Gastroesophageal sphincter (tissue), 3 donors: ENCODE measurements at regions not wholly inside any gene's neighbourhood (a gene's known extent, or its start where the extent isn't known, plus 50 kb on each side); places are given as distances from the start of the nearest gene placed in this dataset.

Source experiments
- CTCF ChIP-seq, 4 experiments: fragments of 200-600 bp in 2 of 4; fragments of 450-650 bp in 2 of 4; sonication (generic) in 1 of 4; IDR thresholded peaks; one replicate each; pipeline ENCODE4 v1.5.1; 2017 to 2019; ENCODE audit warnings: antibody characterized with exemption in 4 of 4, mild to moderate bottlenecking in 2 of 4, moderate library complexity in 2 of 4
- EP300 ChIP-seq: sonication (generic); formaldehyde crosslinking; IDR thresholded peaks from one replicate; pipeline ENCODE4 v1.6.1; 2017; ENCODE audit warnings: antibody characterized with exemption, mild to moderate bottlenecking
- POLR2A ChIP-seq, 2 donors: fragments of 450-650 bp; IDR thresholded peaks; one replicate each; pipeline ENCODE4 v1.6.1; 2017; ENCODE audit warnings: antibody characterized with exemption in 2 of 2, mild to moderate bottlenecking in 2 of 2, moderate library complexity in 1 of 2
- POLR2AphosphoS5 ChIP-seq: sonication (generic); formaldehyde crosslinking; IDR thresholded peaks from one replicate; pipeline ENCODE4 v1.6.1; 2017; ENCODE audit warnings: antibody characterized with exemption

DNA sequence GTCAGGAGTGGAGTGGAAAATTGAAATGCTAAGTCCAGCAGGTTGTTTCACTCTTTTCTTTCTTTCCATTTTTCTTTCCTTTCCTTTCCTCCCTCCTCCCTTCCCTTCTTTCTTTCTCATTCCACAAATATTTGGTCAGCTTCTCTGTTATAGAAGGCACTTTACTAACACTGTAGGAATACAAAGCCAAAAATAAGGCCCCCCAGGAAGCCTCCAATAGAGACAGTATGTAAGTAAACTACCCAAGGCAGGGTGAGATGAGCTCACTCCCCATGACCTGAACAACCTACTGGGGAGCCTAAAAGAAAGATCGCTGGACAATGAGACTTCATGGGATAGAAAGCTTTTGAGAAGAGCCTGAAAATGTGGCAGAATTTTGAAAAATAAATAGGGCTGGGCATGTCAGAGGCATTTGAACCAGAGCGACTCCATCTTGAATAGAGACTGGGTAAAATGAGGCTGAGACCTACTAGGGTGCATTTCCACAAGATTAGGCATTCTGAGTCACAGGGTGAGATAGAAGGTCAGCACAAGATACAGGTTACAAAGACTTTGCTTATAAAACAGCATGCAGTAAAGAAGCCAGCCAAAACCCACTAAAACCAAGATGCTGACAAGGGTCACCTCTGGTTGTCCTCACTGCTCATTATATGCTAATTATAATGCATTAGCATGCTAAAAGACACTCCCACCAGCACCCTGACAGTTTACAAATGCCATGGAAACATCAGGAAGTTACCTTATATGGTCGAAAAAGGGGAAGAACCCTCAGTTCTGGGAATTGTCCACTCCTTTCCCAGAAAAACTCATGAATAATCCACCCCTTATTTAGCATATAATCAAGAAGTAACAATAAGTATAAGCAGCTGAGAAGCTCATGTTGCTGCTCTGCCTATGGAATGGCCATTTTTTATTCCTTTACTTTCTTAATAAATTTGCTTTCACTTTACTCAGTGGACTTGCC, 158.9 kb upstream of the EGFLAM start:
- TF ChIP-seq CTCF (IDR thresholded peaks at IDR 0.05) (no peak), EP300 (no peak), POLR2A (IDR thresholded peaks at IDR 0.05) (no peak), POLR2AphosphoS5 (no peak)
